ENCODE measurements at regions not wholly inside any gene's neighbourhood (a gene's known extent, or its start where the extent isn't known, plus 50 kb on each side); places are given as distances from the start of the nearest gene placed in this dataset.

- no peak for DNase-seq (ENCODE audit: low read depth)
These were observed 54.1 kb upstream of the FOXQ1 start for GRCh38 chr6:1257778-1258177.

GRCh38 chr6:1256435-1257008 is 55.4 kb upstream of the FOXQ1 start:
- no peak for DNase-seq (ENCODE audit: low read depth)

- no peak for DNase-seq (ENCODE audit: low read depth)
These were observed 56.1 kb upstream of the FOXQ1 start for GRCh38 chr6:1255636-1256365.

- no peak for DNase-seq (ENCODE audit: low read depth)
These were observed 57.6 kb upstream of the FOXQ1 start for GRCh38 chr6:1254326-1254725.

GRCh38 chr6:1253816-1254215 is 58.1 kb upstream of the FOXQ1 start:
- no peak for DNase-seq (ENCODE audit: low read depth)

- DNase-seq (ENCODE audit: low read depth), result no peak
These were observed 60.4 kb upstream of the FOXQ1 start for GRCh38 chr6:1251198-1252155.

- DNase-seq (ENCODE audit: low read depth), result no peak
These were observed 61.3 kb upstream of the FOXQ1 start for GRCh38 chr6:1250489-1251197.

- DNase-seq (ENCODE audit: low read depth), result no peak
These were observed 64.0 kb upstream of the FOXQ1 start for GRCh38 chr6:1247894-1248293.

GRCh38 chr6:1247056-1247455 is 64.8 kb upstream of the FOXQ1 start:
- DNase-seq (ENCODE audit: low read depth), result no peak

- no peak for DNase-seq (ENCODE audit: low read depth)
These were observed 67.0 kb upstream of the FOXQ1 start for GRCh38 chr6:1244941-1245340.

GRCh38 chr6:1244278-1244677 is 67.6 kb upstream of the FOXQ1 start:
- no peak for DNase-seq (ENCODE audit: low read depth)

GRCh38 chr6:1242446-1242845 is 69.5 kb upstream of the FOXQ1 start:
- peak; percentile 16 for DNase-seq (ENCODE audit: low read depth)

GRCh38 chr6:1242021-1242420 is 69.9 kb upstream of the FOXQ1 start:
- no peak for DNase-seq (ENCODE audit: low read depth)

GRCh38 chr6:1240766-1241318 is 71.1 kb upstream of the FOXQ1 start:
- DNase-seq (ENCODE audit: low read depth), result no peak

- DNase-seq (ENCODE audit: low read depth), result no peak
These were observed 72.1 kb upstream of the FOXQ1 start for GRCh38 chr6:1239805-1240204.

GRCh38 chr6:1238040-1238439 is 73.9 kb upstream of the FOXQ1 start:
- DNase-seq (ENCODE audit: low read depth), result no peak

GRCh38 chr6:1237636-1238035 is 74.3 kb upstream of the FOXQ1 start:
- no peak for DNase-seq (ENCODE audit: low read depth)

- no peak for DNase-seq (ENCODE audit: low read depth)
These were observed 76.1 kb upstream of the FOXQ1 start for GRCh38 chr6:1235825-1236224.

- DNase-seq (ENCODE audit: low read depth), result no peak
These were observed 78.0 kb upstream of the FOXQ1 start for GRCh38 chr6:1233924-1234323.

GRCh38 chr6:1232578-1232977 is 79.3 kb upstream of the FOXQ1 start:
- DNase-seq (ENCODE audit: low read depth), result no peak

GRCh38 chr6:1231941-1232340 is 80.0 kb upstream of the FOXQ1 start:
- no peak for DNase-seq (ENCODE audit: low read depth)
